GM18511 (cell line): ENCODE measurements at regions not wholly inside any gene's neighbourhood (a gene's known extent, or its start where the extent isn't known, plus 50 kb on each side); places are given as distances from the start of the nearest gene placed in this dataset.
A peak's percentile ranks its signal among the peaks of the same experiment; 100 is the strongest.
"Not testable (repeated sequence)": the region's sequence is repeated elsewhere in the genome, so short reads cannot be mapped to it uniquely, and the experiment has no call there.

ENCODE experiments used
- ATAC-seq: cut with Tn5 transposase; IDR thresholded peaks from one replicate; pipeline ENCODE4 v1.9.1; 2021; ENCODE audit warnings: mild to moderate bottlenecking, moderate library complexity; ENCODE audit not compliant: unreplicated experiment

- no peak for ATAC-seq
These were observed 188.0 kb upstream of the SLC24A3 start for GRCh38 chr20:19024296-19025035.

GRCh38 chr20:19025430-19026120 is 186.9 kb upstream of the SLC24A3 start:
- ATAC-seq: peak; percentile 28

GRCh38 chr20:19026121-19026878 is 186.1 kb upstream of the SLC24A3 start:
- ATAC-seq: peak; percentile 87

- ATAC-seq: no peak
These were observed 185.4 kb upstream of the SLC24A3 start for GRCh38 chr20:19026901-19027644.

GRCh38 chr20:19027971-19028370 is 184.5 kb upstream of the SLC24A3 start:
- ATAC-seq: no peak

GRCh38 chr20:19041787-19042186 is 170.7 kb upstream of the SLC24A3 start:
- no peak for ATAC-seq

GRCh38 chr20:19045371-19045770 is 167.1 kb upstream of the SLC24A3 start:
- no peak for ATAC-seq

GRCh38 chr20:19047040-19047950 is 165.1 kb upstream of the SLC24A3 start:
- no peak for ATAC-seq

- ATAC-seq: no peak
These were observed 164.5 kb upstream of the SLC24A3 start for GRCh38 chr20:19047951-19048296.

GRCh38 chr20:19048995-19049501 is 163.4 kb upstream of the SLC24A3 start:
- no peak for ATAC-seq

- ATAC-seq: no peak
These were observed 162.9 kb upstream of the SLC24A3 start for GRCh38 chr20:19049514-19049913.

GRCh38 chr20:19056909-19057308 is 155.5 kb upstream of the SLC24A3 start:
- ATAC-seq: no peak

- ATAC-seq: not testable (repeated sequence)
These were observed 147.7 kb upstream of the SLC24A3 start for GRCh38 chr20:19064788-19065187.

- ATAC-seq: no peak
These were observed 144.5 kb upstream of the SLC24A3 start for GRCh38 chr20:19067986-19068385.

- no peak for ATAC-seq
These were observed 142.4 kb upstream of the SLC24A3 start for GRCh38 chr20:19070026-19070425.

- peak; percentile 42 for ATAC-seq
These were observed 141.6 kb upstream of the SLC24A3 start for GRCh38 chr20:19070681-19071445.

GRCh38 chr20:19071446-19071725 is 141.1 kb upstream of the SLC24A3 start:
- peak; percentile 38 for ATAC-seq

GRCh38 chr20:19071902-19072498 is 140.4 kb upstream of the SLC24A3 start:
- ATAC-seq: no peak

- ATAC-seq: no peak
These were observed 139.5 kb upstream of the SLC24A3 start for GRCh38 chr20:19072988-19073387.
